CD4-positive, alpha-beta T cell (primary cell): ENCODE measurements at regions not wholly inside any gene's neighbourhood (a gene's known extent, or its start where the extent isn't known, plus 50 kb on each side); places are given as distances from the start of the nearest gene placed in this dataset.

Experiments
- ATAC-seq: fragments of 200-7000 bp; cut with Tn5 transposase; one replicate; pipeline ENCODE4 v1.10.0; 2022; ENCODE audit warnings: mild to moderate bottlenecking; ENCODE audit not compliant: poor library complexity
- CTCF ChIA-PET: fragments of 350-600 bp; sonication (Branson Sonifier 250); formaldehyde crosslinking; loops from one replicate; lab custom pipeline; 2021; ENCODE audit warnings: antibody characterized with exemption, inconsistent platforms; lab: Charles Lee
- POLR2A ChIA-PET: fragments of 350-600 bp; sonication (Branson Sonifier 250); formaldehyde crosslinking; loops from one replicate; lab custom pipeline; 2021; ENCODE audit warnings: antibody characterized with exemption, inconsistent platforms; lab: Charles Lee
- DNase-seq, 14 experiments: peaks; one replicate each; pipeline ENCODE4 v3.0.0-alpha.2; 2013 to 2020; ENCODE audit warnings: mixed read lengths in 2 of 14
- H3K27ac ChIP-seq, 2 donors: one replicate each; pipeline versions ENCODE4 v1.5.1 to v1.7.0; 2013; ENCODE audit warnings: low read length in 2 of 2, low read depth in 1 of 2, mild to moderate bottlenecking in 1 of 2
- H3K27me3 ChIP-seq, 2 experiments: 1 replicate in 1 of 2; 2 replicates in 1 of 2; pipeline versions ENCODE4 v1.6.1 to v1.7.0; 2013; ENCODE audit warnings: low read length in 2 of 2, control low read depth in 1 of 2, mild to moderate bottlenecking in 1 of 2, moderate library complexity in 1 of 2; ENCODE audit not compliant: insufficient read depth in 2 of 2, control insufficient read depth in 1 of 2
- H3K36me3 ChIP-seq: one replicate; pipeline ENCODE4 v1.6.1; 2013; ENCODE audit warnings: low read length, control low read depth; ENCODE audit not compliant: insufficient read depth
- H3K4me1 ChIP-seq: one replicate; pipeline ENCODE4 v1.6.1; 2013; ENCODE audit warnings: low read length, control low read depth; ENCODE audit not compliant: insufficient read depth
- H3K4me3 ChIP-seq: one replicate; pipeline ENCODE4 v1.5.1; 2013; ENCODE audit warnings: mild to moderate bottlenecking, low read length, moderate library complexity
- H3K9me3 ChIP-seq, 2 experiments: 1 replicate in 1 of 2; 2 replicates in 1 of 2; pipeline versions ENCODE4 v1.6.1 to v1.7.0; 2013; ENCODE audit warnings: low read length in 2 of 2, mild to moderate bottlenecking in 2 of 2, control low read depth in 1 of 2, moderate library complexity in 1 of 2; ENCODE audit not compliant: control insufficient read depth in 1 of 2, insufficient read depth in 1 of 2
- H3K27ac Mint-ChIP-seq: one replicate; pipeline ENCODE4 v1.8.0; 2020; ENCODE audit warnings: mixed read lengths
- H3K27me3 Mint-ChIP-seq: one replicate; pipeline ENCODE4 v1.8.0; 2021; ENCODE audit warnings: mixed read lengths
- H3K36me3 Mint-ChIP-seq: one replicate; pipeline ENCODE4 v1.8.0; 2021; ENCODE audit warnings: low read depth, mixed read lengths
- H3K4me1 Mint-ChIP-seq: one replicate; pipeline ENCODE4 v1.8.0; 2021; ENCODE audit warnings: low read depth, mixed read lengths
- H3K4me3 Mint-ChIP-seq: one replicate; pipeline ENCODE4 v1.8.0; 2020; ENCODE audit warnings: mild to moderate bottlenecking, mixed read lengths
- H3K9me3 Mint-ChIP-seq: one replicate; pipeline ENCODE4 v1.8.0; 2020; ENCODE audit warnings: mixed read lengths
- CTCF ChIP-seq: fragments of 200-600 bp; IDR thresholded peaks from one replicate; pipeline ENCODE4 v1.8.0; 2022; ENCODE audit warnings: antibody characterized with exemption, mild to moderate bottlenecking
- intact Hi-C, 2 experiments: fragments of 100-400 bp; cut with DNase I in 1 of 2; cut with micrococcal nuclease in 1 of 2; formaldehyde crosslinking; loops; one replicate each; pipeline versions ENCODE4 v1.15.1 to v1.9.0; 2023 to 2025; cut with DNase I, micrococcal nuclease

- no peaks in the 10 kb centered on the region for H3K36me3 ChIP-seq
- intact Hi-C loops: loop anchor here in 1 of 2 experiments (5.0 kb wide), 1 partner anchor 402 kb away; no protein-coding TSS in a partner anchor
- no peak overlapping the region for H3K27ac ChIP-seq
- no peak overlapping the region for H3K4me3 ChIP-seq
- peaks cover 0 to 17% of the 10 kb centered on the region in 2 experiments for H3K9me3 ChIP-seq
- H3K9me3 Mint-ChIP-seq: no peaks in the 10 kb centered on the region
- TF ChIP-seq CTCF: no peak
- no peak overlapping the region for H3K4me3 Mint-ChIP-seq
- CTCF ChIA-PET: no interaction called here
- ATAC-seq: no peak
- H3K4me1 Mint-ChIP-seq: no peaks in the 10 kb centered on the region
- POLR2A ChIA-PET: no interaction called here
- H3K27me3 ChIP-seq: peaks cover 0 to 2% of the 10 kb centered on the region in 2 experiments
- no peak for DNase-seq
- peaks cover 9% of the 10 kb centered on the region for H3K27me3 Mint-ChIP-seq
- H3K4me1 ChIP-seq: no peaks in the 10 kb centered on the region
- H3K27ac Mint-ChIP-seq: no peak overlapping the region
- no peaks in the 10 kb centered on the region for H3K36me3 Mint-ChIP-seq
Observed at GRCh38 chr19:29015569-29015968, 197.4 kb downstream of the UQCRFS1 start.

GRCh38 chr19:29014857-29015436 lies 198.0 kb downstream of the UQCRFS1 start:
- H3K9me3 ChIP-seq: peaks cover 0 to 21% of the 10 kb centered on the region in 2 experiments
- ATAC-seq (no peak), DNase-seq (no peak)
- CTCF ChIA-PET: no interaction called here
- H3K27me3 Mint-ChIP-seq: peaks cover 9% of the 10 kb centered on the region
- peaks cover 0 to 2% of the 10 kb centered on the region in 2 experiments for H3K27me3 ChIP-seq
- TF ChIP-seq CTCF: no peak
- no peak overlapping the region for H3K27ac Mint-ChIP-seq
- no peaks in the 10 kb centered on the region for H3K36me3 ChIP-seq
- no peak overlapping the region for H3K4me3 Mint-ChIP-seq
- no peaks in the 10 kb centered on the region for H3K4me1 Mint-ChIP-seq
- H3K27ac ChIP-seq: no peak overlapping the region
- no peaks in the 10 kb centered on the region for H3K4me1 ChIP-seq
- H3K4me3 ChIP-seq: no peak overlapping the region
- H3K36me3 Mint-ChIP-seq: no peaks in the 10 kb centered on the region
- POLR2A ChIA-PET: no interaction called here
- intact Hi-C loops: loop anchor here in 1 of 2 experiments (5.0 kb wide), 1 partner anchor 402 kb away; no protein-coding TSS in a partner anchor
- H3K9me3 Mint-ChIP-seq: no peaks in the 10 kb centered on the region

GRCh38 chr19:29013988-29014387 lies 199.0 kb downstream of the UQCRFS1 start:
- no peak overlapping the region for H3K4me3 ChIP-seq
- POLR2A ChIA-PET: no interaction called here
- no peak for TF ChIP-seq CTCF
- H3K27ac Mint-ChIP-seq: no peak overlapping the region
- no peak overlapping the region for H3K4me3 Mint-ChIP-seq
- H3K4me1 ChIP-seq: no peaks in the 10 kb centered on the region
- no peaks in the 10 kb centered on the region for H3K36me3 Mint-ChIP-seq
- no peak overlapping the region for H3K27ac ChIP-seq
- no peaks in the 10 kb centered on the region for H3K9me3 Mint-ChIP-seq
- intact Hi-C loops: no loop called here
- H3K9me3 ChIP-seq: peaks cover 0 to 18% of the 10 kb centered on the region in 2 experiments
- peaks cover 9% of the 10 kb centered on the region for H3K27me3 Mint-ChIP-seq
- H3K27me3 ChIP-seq: peaks cover 0 to 2% of the 10 kb centered on the region in 2 experiments
- ATAC-seq (no peak), DNase-seq (no peak)
- CTCF ChIA-PET: no interaction called here
- no peaks in the 10 kb centered on the region for H3K4me1 Mint-ChIP-seq
- no peaks in the 10 kb centered on the region for H3K36me3 ChIP-seq
